K562 (cell line): ENCODE measurements at regions not wholly inside any gene's neighbourhood (a gene's known extent, or its start where the extent isn't known, plus 50 kb on each side); places are given as distances from the start of the nearest gene placed in this dataset.

Source experiments
- ATAC-seq: fragments of 200-7000 bp; cut with Tn5 transposase; 3 replicates; pipeline ENCODE4 v1.9.1; 2020; ENCODE audit warnings: moderate library complexity
- BruUV-seq: library from RNA; stranded (reverse); fragments of 400-500 nt; replicated peaks from 2 replicates; lab custom pipeline; 2021; lab: Mats Ljungman, UMichigan
- CTCF ChIA-PET: fragments of 300-600 bp; formaldehyde crosslinking; extraction: SDS; loops from one replicate; lab custom pipeline; 2021; ENCODE audit warnings: low intra/inter-chr PET ratio; lab: Yijun Ruan, JAX
- POLR2A ChIA-PET: fragments of 300-600, 350-650 bp; sonication (Branson Sonifier 250); formaldehyde crosslinking; extraction: SDS; loops from one replicate; lab custom pipeline; 2021; ENCODE audit warnings: antibody characterized with exemption, inconsistent platforms; lab: Yijun Ruan, JAX
- DNase-seq, 4 experiments: peaks; one replicate each; pipeline versions ENCODE4 v3.0.0 to v3.0.0-alpha.2; 2011 to 2018; ENCODE audit warnings: low spot score in 3 of 4, mixed read lengths in 3 of 4; ENCODE audit errors: extremely low read depth in 1 of 4
- FAIRE-seq: peaks from 2 replicates; lab custom pipeline; 2011; peaks lifted over from hg19 to GRCh38; lab: Jason Lieb, UNC
- H2AFZ ChIP-seq: 2 replicates; pipeline ENCODE4 v1.6.0; 2011; ENCODE audit warnings: low read depth, low read length, control low read depth, inconsistent platforms
- H3K27ac ChIP-seq: fragments of 200-600 bp; 3 replicates; pipeline ENCODE4 v1.8.0; 2011; ENCODE audit warnings: low read depth, mild to moderate bottlenecking, control low read depth, inconsistent platforms, low read length, moderate library complexity, mixed read lengths; ENCODE audit errors: extremely low read depth
- H3K27me3 ChIP-seq, 2 experiments: fragments of 300-600 bp in 1 of 2; 2 replicates in 1 of 2; 3 replicates in 1 of 2; pipeline versions ENCODE4 v1.6.0 to v1.8.0; 2011; ENCODE audit warnings: inconsistent platforms in 2 of 2, low read length in 2 of 2, mild to moderate bottlenecking in 1 of 2, mixed read lengths in 1 of 2, moderate library complexity in 1 of 2; ENCODE audit not compliant: control insufficient read depth in 2 of 2, insufficient read depth in 2 of 2
- H3K36me3 ChIP-seq: fragments of 300-600 bp; 3 replicates; pipeline ENCODE4 v1.8.0; 2011; ENCODE audit warnings: mild to moderate bottlenecking, low read length, inconsistent platforms; ENCODE audit not compliant: control insufficient read depth, insufficient read depth
- H3K4me1 ChIP-seq, 2 experiments: fragments of 200-600 bp in 1 of 2; replicated peaks in 1 of 2; 2 replicates in 1 of 2; 3 replicates in 1 of 2; pipeline versions ENCODE4 v1.5.1 to v1.8.0; 2011; ENCODE audit warnings: inconsistent platforms in 2 of 2, low read length in 2 of 2, mild to moderate bottlenecking in 1 of 2, mixed read lengths in 1 of 2, moderate library complexity in 1 of 2; ENCODE audit not compliant: control insufficient read depth in 2 of 2, insufficient read depth in 2 of 2
- H3K4me2 ChIP-seq: 2 replicates; pipeline ENCODE4 v1.6.1; 2011; ENCODE audit warnings: low read length, control low read depth, inconsistent platforms, mixed read lengths; ENCODE audit not compliant: insufficient read depth
- H3K4me3 ChIP-seq: fragments of 200-600 bp; sonication (generic), shearing (Covaris generic); 2 replicates; pipeline ENCODE4 v1.5.1; 2016; ENCODE audit warnings: control low read depth, inconsistent platforms
- H3K79me2 ChIP-seq: fragments of 200-600 bp; 3 replicates; pipeline ENCODE4 v1.8.0; 2011; ENCODE audit warnings: low read length, inconsistent platforms; ENCODE audit not compliant: control insufficient read depth, insufficient read depth
- H3K9ac ChIP-seq, 2 experiments: 2 replicates each; pipeline versions ENCODE4 v1.6.0 to v1.6.1; 2011; ENCODE audit warnings: low read depth in 2 of 2, low read length in 2 of 2, control low read depth in 1 of 2, inconsistent platforms in 1 of 2, mild to moderate bottlenecking in 1 of 2, mixed read lengths in 1 of 2; ENCODE audit not compliant: insufficient read depth in 1 of 2
- H3K9me1 ChIP-seq: one replicate; pipeline ENCODE4 v1.6.0; 2011; ENCODE audit warnings: inconsistent platforms, mild to moderate bottlenecking, low read length, moderate library complexity; ENCODE audit not compliant: control insufficient read depth, insufficient read depth
- H3K9me3 ChIP-seq: replicated peaks from 2 replicates; pipeline ENCODE4 v1.5.1; 2011; ENCODE audit warnings: low read depth, low read length, inconsistent platforms; ENCODE audit not compliant: control insufficient read depth, insufficient read depth
- H4K20me1 ChIP-seq: replicated peaks from 2 replicates; pipeline ENCODE4 v1.6.1; 2011; ENCODE audit warnings: low read length, inconsistent platforms, mixed read lengths; ENCODE audit not compliant: control insufficient read depth, insufficient read depth
- CAMTA2 ChIP-seq: fragments of 250-450 bp; sonication (Bioruptor Pico); conservative IDR thresholded peaks from 2 replicates; pipeline ENCODE4 v1.5.1; 2022
- KDM2B ChIP-seq: fragments of 250-450 bp; sonication (Bioruptor Pico); IDR thresholded peaks from 2 replicates; pipeline ENCODE4 v1.8.0; 2021; ENCODE audit warnings: mild to moderate bottlenecking, moderate library complexity
- NCOA2 ChIP-seq, 2 experiments: fragments of 450-650 bp; IDR thresholded peaks; 2 replicates each; pipeline ENCODE4 v1.6.1; 2018; ENCODE audit warnings: mild to moderate bottlenecking in 2 of 2, moderate library complexity in 1 of 2; ENCODE audit not compliant: partially characterized antibody in 2 of 2
- RBBP5 ChIP-seq: fragments of 200-600 bp; sonication (generic); IDR thresholded peaks from 2 replicates; pipeline ENCODE4 v1.6.1; 2012; ENCODE audit warnings: borderline replicate concordance, mild to moderate bottlenecking, low read length, control low read depth, inconsistent platforms; ENCODE audit not compliant: insufficient read depth, poor library complexity, severe bottlenecking
- RFX7 ChIP-seq: fragments of 250-450 bp; sonication (Bioruptor Pico); IDR thresholded peaks from 2 replicates; pipeline ENCODE4 v1.5.1; 2021; ENCODE audit warnings: mild to moderate bottlenecking
- SMARCA4 ChIP-seq: fragments of 450-650 bp; IDR thresholded peaks from 2 replicates; pipeline ENCODE4 v1.6.1; 2016
- SMARCB1 ChIP-seq: IDR thresholded peaks from 2 replicates; pipeline ENCODE4 v1.6.1; 2011; ENCODE audit warnings: improper control_type of control experiment, low read depth; ENCODE audit not compliant: insufficient read length
- SREBF1 ChIP-seq: fragments of 150-350 bp; IDR thresholded peaks from 2 replicates; pipeline ENCODE4 v1.6.1; 2014; ENCODE audit warnings: antibody characterized with exemption, low read depth, low read length, borderline replicate concordance
- ZFP1 ChIP-seq: fragments of 450-650 bp; formaldehyde crosslinking; IDR thresholded peaks from 2 replicates; pipeline ENCODE4 v1.4.0; 2020; ENCODE audit warnings: mild to moderate bottlenecking, mixed read lengths
- ZNF778 ChIP-seq: fragments of 450-650 bp; formaldehyde crosslinking; IDR thresholded peaks from 2 replicates; pipeline ENCODE4 v1.4.0; 2020; ENCODE audit warnings: mild to moderate bottlenecking, moderate library complexity
- WGBS: fragments of 100-300 bp; shearing (Covaris generic); methylation state at CpG from one replicate; pipeline ENCODE4 v1.1.6; 2016; ENCODE audit warnings: low coverage, mixed read lengths; ENCODE audit not compliant: insufficient coverage; ENCODE audit errors: missing lambda C conversion rate; 5-methylcytosine and 5-hydroxymethylcytosine counted together
- in situ Hi-C: fragments of 300-500 bp; cut with MboI; formaldehyde crosslinking; loops from 4 replicates; pipeline ENCODE4 v1.15.0; 2018; ENCODE audit warnings: inconsistent platforms, mixed read lengths
- intact Hi-C: fragments of 100-400 bp; cut with micrococcal nuclease; formaldehyde crosslinking; loops from 2 replicates; pipeline ENCODE4 v1.14.2; 2022
- TF ChIP-seq, protein P1 (sequence below): fragments of 250-450 bp; sonication (Bioruptor Pico); IDR thresholded peaks from 2 replicates; pipeline ENCODE4 v1.5.0; 2021
- TF ChIP-seq, protein P2 (sequence below): fragments of 450-650 bp; formaldehyde crosslinking; IDR thresholded peaks from 2 replicates; pipeline ENCODE4 v1.4.0; 2020; ENCODE audit warnings: mild to moderate bottlenecking, moderate library complexity

GRCh38 chr7:86961686-86962085, 97.8 kb downstream of the ELAPOR2 start (continued):
- TF ChIP-seq ZNF778 (no peak), SMARCA4 (no peak), SMARCB1 (no peak), RFX7 (CRISPR knock-in tag) (no peak), NCOA2 (IDR thresholded peaks at IDR 0.05; ENCODE audit: partially characterized antibody in 2 of 2) (no peak), ZFP1 (CRISPR knock-in tag) (no peak)
- TF ChIP-seq, protein P1, sequence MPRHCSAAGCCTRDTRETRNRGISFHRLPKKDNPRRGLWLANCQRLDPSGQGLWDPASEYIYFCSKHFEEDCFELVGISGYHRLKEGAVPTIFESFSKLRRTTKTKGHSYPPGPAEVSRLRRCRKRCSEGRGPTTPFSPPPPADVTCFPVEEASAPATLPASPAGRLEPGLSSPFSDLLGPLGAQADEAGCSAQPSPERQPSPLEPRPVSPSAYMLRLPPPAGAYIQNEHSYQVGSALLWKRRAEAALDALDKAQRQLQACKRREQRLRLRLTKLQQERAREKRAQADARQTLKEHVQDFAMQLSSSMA, result no peak

DNA sequence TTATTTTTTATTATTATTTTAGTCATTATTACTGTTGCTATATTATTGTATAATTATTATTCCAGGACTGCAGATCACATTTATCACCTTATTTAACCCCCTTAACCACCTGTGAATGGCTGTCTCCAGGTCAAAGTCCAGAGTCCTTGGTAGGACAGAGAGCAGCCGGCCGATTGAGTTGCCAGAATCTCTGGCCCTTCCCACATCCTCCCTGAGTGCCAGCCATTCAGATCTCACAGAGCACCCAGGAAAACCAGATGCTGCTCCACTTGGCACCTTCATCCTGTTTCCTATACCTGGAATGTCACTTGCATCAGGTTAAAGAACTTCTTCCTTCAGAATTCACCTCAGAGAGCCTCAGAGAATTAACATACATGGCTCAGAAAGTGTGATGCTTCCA, 101.1 kb downstream of the ELAPOR2 start:
- no peak for ATAC-seq
- no peak overlapping the region for H3K27ac ChIP-seq
- no peaks in the 10 kb centered on the region for H3K9me3 ChIP-seq
- H3K27me3 ChIP-seq, result no peaks in the 10 kb centered on the region
- no peak for FAIRE-seq
- H3K79me2 ChIP-seq, result 0 out of 3 replicates have a peak, but pooled peaks cover 3% of the 10 kb centered on the region
- in situ Hi-C loops, result no loop called here
- H3K36me3 ChIP-seq, result no peaks in the 10 kb centered on the region
- intact Hi-C loops, result no loop called here
- DNase-seq, result no peak
- no peak overlapping the region for H3K4me3 ChIP-seq
- no peaks in the 10 kb centered on the region for H3K9me1 ChIP-seq
- CTCF ChIA-PET, result no interaction called here
- no peak overlapping the region for H3K9ac ChIP-seq
- H3K4me1 ChIP-seq, result peaks cover 0 to 17% of the 10 kb centered on the region in 2 experiments; a peak in 3 of 5 replicates
- H3K4me2 ChIP-seq, result no peak overlapping the region
- no TSS peak for BruUV-seq
- 88% methylated on average over 2 of the region's 2 CpGs for WGBS
- POLR2A ChIA-PET, result interaction anchor here (0.8 to 3.1 kb wide), 2 partner anchors 11 to 194 kb away, joined by 3 to 15 read pairs; partner anchors contain the start of gene DMTF1
- H2AFZ ChIP-seq, result no peak overlapping the region
- H4K20me1 ChIP-seq, result no peaks in the 10 kb centered on the region
- TF ChIP-seq CAMTA2 (CRISPR knock-in tag), result no peak
- TF ChIP-seq RBBP5, result no peak
- no peak for TF ChIP-seq KDM2B (CRISPR knock-in tag)
- TF ChIP-seq, protein P2, sequence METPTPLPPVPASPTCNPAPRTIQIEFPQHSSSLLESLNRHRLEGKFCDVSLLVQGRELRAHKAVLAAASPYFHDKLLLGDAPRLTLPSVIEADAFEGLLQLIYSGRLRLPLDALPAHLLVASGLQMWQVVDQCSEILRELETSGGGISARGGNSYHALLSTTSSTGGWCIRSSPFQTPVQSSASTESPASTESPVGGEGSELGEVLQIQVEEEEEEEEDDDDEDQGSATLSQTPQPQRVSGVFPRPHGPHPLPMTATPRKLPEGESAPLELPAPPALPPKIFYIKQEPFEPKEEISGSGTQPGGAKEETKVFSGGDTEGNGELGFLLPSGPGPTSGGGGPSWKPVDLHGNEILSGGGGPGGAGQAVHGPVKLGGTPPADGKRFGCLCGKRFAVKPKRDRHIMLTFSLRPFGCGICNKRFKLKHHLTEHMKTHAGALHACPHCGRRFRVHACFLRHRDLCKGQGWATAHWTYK, result no peak
- no peak for TF ChIP-seq SREBF1
